ENCODE measurements at regions not wholly inside any gene's neighbourhood (a gene's known extent, or its start where the extent isn't known, plus 50 kb on each side); places are given as distances from the start of the nearest gene placed in this dataset.
"Not testable (repeated sequence)": the region's sequence is repeated elsewhere in the genome, so short reads cannot be mapped to it uniquely, and the experiment has no call there.

GRCh38 chr12:33703221-33703620 is 263.6 kb upstream of the SYT10 start:
- DNase-seq: no peak

GRCh38 chr12:33706927-33707326 is 267.3 kb upstream of the SYT10 start:
- no peak for DNase-seq

- DNase-seq: no peak
These were observed 269.3 kb upstream of the SYT10 start for GRCh38 chr12:33708935-33709334.

- no peak for DNase-seq
These were observed 270.9 kb upstream of the SYT10 start for GRCh38 chr12:33710548-33710947.

- DNase-seq: no peak
These were observed 279.0 kb upstream of the SYT10 start for GRCh38 chr12:33718631-33719030.

GRCh38 chr12:33721561-33721960 is 281.9 kb upstream of the SYT10 start:
- no peak for DNase-seq

- DNase-seq: no peak
These were observed 285.2 kb upstream of the SYT10 start for GRCh38 chr12:33724867-33725266.

GRCh38 chr12:33734871-33735270 is 287.4 kb upstream of the ALG10 start:
- DNase-seq: no peak

GRCh38 chr12:33752854-33753253 is 269.4 kb upstream of the ALG10 start:
- DNase-seq: no peak

GRCh38 chr12:33757701-33758100 is 264.6 kb upstream of the ALG10 start:
- no peak for DNase-seq

GRCh38 chr12:33759279-33759678 is 263.0 kb upstream of the ALG10 start:
- no peak for DNase-seq

GRCh38 chr12:33763331-33763730 is 259.0 kb upstream of the ALG10 start:
- no peak for DNase-seq

- no peak for DNase-seq
These were observed 251.6 kb upstream of the ALG10 start for GRCh38 chr12:33770652-33771051.

- no peak for DNase-seq
These were observed 250.4 kb upstream of the ALG10 start for GRCh38 chr12:33771889-33772288.

GRCh38 chr12:33773091-33773490 is 249.2 kb upstream of the ALG10 start:
- not testable (repeated sequence) for DNase-seq

- DNase-seq: no peak
These were observed 235.8 kb upstream of the ALG10 start for GRCh38 chr12:33786532-33786931.

- DNase-seq: no peak
These were observed 227.3 kb upstream of the ALG10 start for GRCh38 chr12:33794954-33795353.

- DNase-seq: no peak
These were observed 226.8 kb upstream of the ALG10 start for GRCh38 chr12:33795536-33795935.

GRCh38 chr12:33813536-33813935 is 208.8 kb upstream of the ALG10 start:
- no peak for DNase-seq

- DNase-seq: no peak
These were observed 204.6 kb upstream of the ALG10 start for GRCh38 chr12:33817713-33818112.

- DNase-seq: no peak
These were observed 204.0 kb upstream of the ALG10 start for GRCh38 chr12:33818313-33818712.

- DNase-seq: no peak
These were observed 196.9 kb upstream of the ALG10 start for GRCh38 chr12:33825442-33825841.

GRCh38 chr12:33825986-33826602 is 196.2 kb upstream of the ALG10 start:
- DNase-seq: no peak

GRCh38 chr12:33828326-33828725 is 194.0 kb upstream of the ALG10 start:
- DNase-seq: no peak

GRCh38 chr12:33830070-33830469 is 192.2 kb upstream of the ALG10 start:
- DNase-seq: no peak

GRCh38 chr12:33832900-33833299 is 189.4 kb upstream of the ALG10 start:
- no peak for DNase-seq
